Lower leg skin (tissue), 3 donors: ENCODE measurements at regions not wholly inside any gene's neighbourhood (a gene's known extent, or its start where the extent isn't known, plus 50 kb on each side); places are given as distances from the start of the nearest gene placed in this dataset.

Experiments
- CTCF ChIP-seq, 3 donors: fragments of 450-650 bp; IDR thresholded peaks; one replicate each; pipeline ENCODE4 v1.5.1; 2016; ENCODE audit warnings: antibody characterized with exemption in 3 of 3, mild to moderate bottlenecking in 3 of 3, moderate library complexity in 2 of 3
- POLR2A ChIP-seq, 2 donors: fragments of 450-650 bp; IDR thresholded peaks; one replicate each; pipeline ENCODE4 v1.6.1; 2016 to 2017; ENCODE audit warnings: antibody characterized with exemption in 2 of 2, mild to moderate bottlenecking in 1 of 2, moderate library complexity in 1 of 2

DNA sequence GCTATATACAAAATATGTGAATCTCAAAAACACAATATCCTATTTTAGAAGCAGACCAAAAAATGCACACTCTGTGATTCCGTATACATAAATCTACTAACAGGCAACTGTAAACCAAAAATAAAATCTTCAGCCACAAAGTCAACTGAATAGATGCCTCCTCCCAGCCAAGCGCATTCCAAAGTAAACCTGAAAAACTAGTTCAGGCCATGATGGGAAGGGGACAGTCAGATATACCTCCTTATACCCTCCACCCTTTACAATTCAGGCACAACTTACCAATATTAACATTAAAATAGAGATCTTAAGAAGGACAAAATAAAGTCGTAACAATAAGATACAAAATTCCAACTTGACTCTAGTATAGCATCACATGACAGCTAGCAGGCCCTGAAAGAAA, 1604.5 kb upstream of the NUDT12 start:
- no peak for TF ChIP-seq CTCF (IDR thresholded peaks at IDR 0.05)
- TF ChIP-seq POLR2A (IDR thresholded peaks at IDR 0.05), result no peak
